Muscle layer of duodenum (tissue), 2 donors: ENCODE measurements at regions not wholly inside any gene's neighbourhood (a gene's known extent, or its start where the extent isn't known, plus 50 kb on each side); places are given as distances from the start of the nearest gene placed in this dataset.

ENCODE experiments used
- H3K27ac ChIP-seq: one replicate; pipeline ENCODE4 v1.7.0; 2013; ENCODE audit warnings: mild to moderate bottlenecking, low read length
- H3K27me3 ChIP-seq: one replicate; pipeline ENCODE4 v1.7.0; 2013; ENCODE audit warnings: low read depth, mild to moderate bottlenecking, control low read depth, low read length
- H3K36me3 ChIP-seq, 2 donors: one replicate each; pipeline ENCODE4 v1.7.0; 2013; ENCODE audit warnings: low read length in 2 of 2, control low read depth in 1 of 2, mild to moderate bottlenecking in 1 of 2; ENCODE audit not compliant: insufficient read depth in 2 of 2, control insufficient read depth in 1 of 2
- H3K4me1 ChIP-seq, 2 donors: one replicate each; pipeline ENCODE4 v1.7.0; 2013; ENCODE audit warnings: low read length in 2 of 2, mild to moderate bottlenecking in 2 of 2, control low read depth in 1 of 2, moderate library complexity in 1 of 2; ENCODE audit not compliant: insufficient read depth in 2 of 2, control insufficient read depth in 1 of 2
- H3K4me3 ChIP-seq, 2 donors: one replicate each; pipeline ENCODE4 v1.7.0; 2013; ENCODE audit warnings: low read length in 2 of 2, low read depth in 1 of 2, mild to moderate bottlenecking in 1 of 2
- H3K9me3 ChIP-seq, 2 donors: one replicate each; pipeline ENCODE4 v1.7.0; 2013; ENCODE audit warnings: low read length in 2 of 2, control low read depth in 1 of 2, mild to moderate bottlenecking in 1 of 2; ENCODE audit not compliant: control insufficient read depth in 1 of 2
- donor health status: healthy.

DNA sequence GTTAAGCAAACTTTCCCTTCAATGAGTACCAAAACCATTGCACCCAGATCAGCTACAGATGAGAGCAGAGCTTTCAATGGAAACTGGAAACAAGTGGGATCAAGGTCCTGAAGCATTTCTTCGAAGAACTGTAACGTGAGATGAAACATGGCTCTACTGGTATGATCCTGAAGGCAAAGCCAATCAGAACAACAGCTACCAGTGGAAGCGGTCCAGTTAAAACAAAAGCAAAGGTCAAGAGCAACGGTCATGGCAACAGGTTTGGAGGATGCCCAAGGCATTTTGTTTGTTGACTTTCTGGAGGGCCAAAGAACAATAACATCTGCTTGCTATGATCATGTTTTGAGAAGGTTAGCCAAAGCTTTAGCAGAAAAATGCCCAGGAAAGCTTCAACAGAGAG, 137.9 kb upstream of the CPSF6 start:
- no peaks in the 10 kb centered on the region for H3K36me3 ChIP-seq
- H3K9me3 ChIP-seq = no peaks in the 10 kb centered on the region
- H3K27me3 ChIP-seq = no peaks in the 10 kb centered on the region
- H3K4me1 ChIP-seq = no peaks in the 10 kb centered on the region
- H3K27ac ChIP-seq = no peak overlapping the region
- H3K4me3 ChIP-seq = no peak overlapping the region

DNA sequence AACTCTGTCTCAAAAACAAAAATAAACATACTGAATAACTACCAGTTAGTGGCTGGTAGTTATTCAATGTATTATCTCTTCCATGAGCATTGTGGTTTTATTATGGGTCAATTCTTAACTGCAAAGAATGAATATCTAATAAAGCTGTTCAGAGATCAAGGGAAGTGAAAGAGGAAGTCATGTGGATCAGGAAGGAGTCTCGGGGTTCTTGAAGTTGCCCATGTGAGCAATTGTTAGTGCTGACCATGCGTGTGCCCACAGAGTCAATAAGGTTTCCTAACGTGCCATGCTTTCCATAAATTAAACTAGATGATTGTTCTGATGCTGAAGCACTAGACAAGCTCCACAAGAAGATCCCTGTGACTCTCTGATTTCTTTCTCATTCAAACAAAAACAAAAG, 136.5 kb upstream of the CPSF6 start:
- H3K27me3 ChIP-seq = no peaks in the 10 kb centered on the region
- H3K4me1 ChIP-seq = peaks cover 0 to 2% of the 10 kb centered on the region in 2 donors
- no peak overlapping the region for H3K4me3 ChIP-seq
- H3K9me3 ChIP-seq = no peaks in the 10 kb centered on the region
- H3K36me3 ChIP-seq = no peaks in the 10 kb centered on the region
- no peak overlapping the region for H3K27ac ChIP-seq

DNA sequence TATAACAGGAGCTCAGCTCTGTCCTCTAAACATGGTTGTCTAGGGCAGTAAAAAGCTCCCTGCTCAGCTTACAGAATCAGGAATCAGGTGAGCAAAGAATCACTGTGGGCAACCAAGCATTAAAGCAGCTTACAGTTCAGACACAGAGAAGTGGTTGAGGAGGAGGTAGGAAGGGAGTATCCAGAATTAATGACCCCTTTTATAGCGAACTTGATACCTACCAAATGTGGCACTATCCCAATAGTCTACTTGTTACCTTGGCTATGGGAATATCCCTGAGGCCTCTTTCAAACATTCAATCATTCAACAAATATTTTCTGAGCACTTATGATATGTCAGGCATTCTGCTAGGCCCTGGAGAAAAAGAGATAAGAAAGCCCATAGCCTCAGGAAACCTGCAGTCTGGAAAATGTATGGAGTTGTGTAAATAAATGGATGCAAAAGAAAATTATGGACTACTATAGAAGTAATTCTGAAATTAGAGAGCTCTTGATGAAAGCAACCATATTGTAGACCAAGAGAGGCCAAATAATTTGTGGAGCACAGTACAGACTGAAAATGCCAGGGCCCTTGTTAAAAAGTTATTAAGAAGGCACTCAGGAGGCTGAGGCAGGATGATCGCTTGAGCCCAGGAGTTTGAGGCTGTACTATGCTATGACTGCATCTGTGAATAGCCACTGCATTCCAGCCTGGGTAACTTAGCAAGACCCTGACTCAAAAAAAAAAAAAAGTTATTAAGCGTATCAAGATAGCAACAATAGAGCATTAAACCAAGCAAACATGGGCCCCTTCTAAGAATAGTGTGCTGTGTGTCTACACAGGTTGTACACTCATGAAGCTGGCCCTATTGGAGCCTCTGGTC, 134.0 kb upstream of the CPSF6 start:
- H3K27ac ChIP-seq = no peak overlapping the region

DNA sequence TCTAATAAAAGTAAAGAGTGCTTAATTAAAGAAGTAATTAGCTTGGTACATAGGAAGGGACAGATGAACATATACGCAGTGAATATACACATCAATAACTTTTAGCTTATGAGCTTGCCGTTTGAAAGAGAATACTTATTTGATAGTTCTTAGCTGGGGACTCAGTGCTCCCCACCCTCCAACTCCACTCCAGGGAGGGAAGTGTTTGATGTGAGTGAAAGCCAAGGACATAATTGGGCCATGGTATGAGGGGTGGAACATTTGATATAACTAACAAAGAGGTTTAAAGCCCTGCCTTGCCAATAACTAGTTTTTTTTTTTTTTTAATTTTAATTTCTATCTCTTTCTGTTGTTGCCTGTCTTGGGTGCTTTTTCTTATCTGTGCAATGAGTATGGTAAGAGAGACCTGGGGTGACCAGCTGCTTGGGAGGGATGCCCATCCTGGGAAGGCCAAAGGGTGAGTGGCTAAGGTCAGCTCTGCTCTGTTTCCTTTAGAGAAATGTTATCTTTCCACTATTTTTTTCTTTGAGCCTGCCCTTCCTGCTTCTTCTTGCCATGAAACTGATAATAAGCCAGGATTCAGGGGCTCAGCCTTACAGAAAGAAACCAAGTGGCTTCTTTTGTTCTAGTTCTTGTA, 132.8 kb upstream of the CPSF6 start:
- Histone ChIP-seq H3K4me3 (no peak overlapping the region), H3K27me3 (no peaks in the 10 kb centered on the region), H3K36me3 (no peaks in the 10 kb centered on the region), H3K4me1 (peaks cover 0 to 7% of the 10 kb centered on the region in 2 donors), H3K9me3 (no peaks in the 10 kb centered on the region), H3K27ac (no peak overlapping the region)

More for the DNA sequence above, 134.0 kb upstream of the CPSF6 start:
- Histone ChIP-seq H3K9me3 (no peaks in the 10 kb centered on the region), H3K27me3 (no peaks in the 10 kb centered on the region), H3K4me1 (peaks cover 0 to 7% of the 10 kb centered on the region in 2 donors), H3K36me3 (no peaks in the 10 kb centered on the region), H3K4me3 (no peak overlapping the region)

DNA sequence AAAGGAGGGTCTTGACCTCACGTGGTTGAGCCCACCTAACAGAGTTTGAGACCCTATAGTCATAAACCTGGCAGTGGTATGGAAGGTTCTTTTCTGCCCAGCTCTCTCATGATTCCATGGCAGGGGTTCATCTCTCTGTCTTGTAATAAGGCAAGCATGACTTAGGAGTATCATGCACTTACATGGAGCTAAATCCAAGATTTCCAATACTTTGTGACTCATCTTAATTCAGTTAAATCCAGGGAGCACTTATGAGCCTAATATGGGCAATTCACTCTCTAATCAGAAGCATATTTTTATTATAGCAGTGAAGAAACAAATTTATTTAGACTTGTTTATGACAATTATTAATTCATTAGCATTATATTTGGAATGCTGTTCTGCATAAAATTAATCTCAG, 131.8 kb upstream of the CPSF6 start:
- H3K27ac ChIP-seq = no peak overlapping the region

DNA sequence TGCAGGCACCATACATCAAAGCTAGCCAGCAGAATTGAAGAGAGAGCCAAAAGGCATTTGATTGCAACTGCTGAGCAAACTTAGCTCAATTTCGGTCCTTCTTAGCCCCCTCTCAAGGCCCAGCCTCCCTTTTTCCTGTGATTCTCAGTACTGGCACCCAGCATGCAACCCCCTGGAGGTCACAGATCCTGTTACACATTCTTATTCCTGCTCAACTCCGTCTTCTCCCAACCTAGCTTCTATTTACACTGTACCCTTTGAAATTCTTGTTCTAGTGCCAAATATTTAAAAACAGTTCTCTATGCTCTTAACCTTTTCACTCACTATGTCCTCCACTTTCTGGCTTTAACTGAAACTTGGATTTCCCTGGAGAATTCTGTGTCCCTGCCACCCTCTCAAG, 131.3 kb upstream of the CPSF6 start:
- Histone ChIP-seq H3K4me1 (peaks cover 0 to 7% of the 10 kb centered on the region in 2 donors), H3K27ac (no peak overlapping the region), H3K4me3 (no peak overlapping the region), H3K9me3 (no peaks in the 10 kb centered on the region), H3K36me3 (no peaks in the 10 kb centered on the region), H3K27me3 (no peaks in the 10 kb centered on the region)

More for the DNA sequence above, 131.8 kb upstream of the CPSF6 start:
- H3K4me1 ChIP-seq = peaks cover 0 to 7% of the 10 kb centered on the region in 2 donors
- no peaks in the 10 kb centered on the region for H3K36me3 ChIP-seq
- H3K9me3 ChIP-seq = no peaks in the 10 kb centered on the region
- no peak overlapping the region for H3K4me3 ChIP-seq
- H3K27me3 ChIP-seq = no peaks in the 10 kb centered on the region

DNA sequence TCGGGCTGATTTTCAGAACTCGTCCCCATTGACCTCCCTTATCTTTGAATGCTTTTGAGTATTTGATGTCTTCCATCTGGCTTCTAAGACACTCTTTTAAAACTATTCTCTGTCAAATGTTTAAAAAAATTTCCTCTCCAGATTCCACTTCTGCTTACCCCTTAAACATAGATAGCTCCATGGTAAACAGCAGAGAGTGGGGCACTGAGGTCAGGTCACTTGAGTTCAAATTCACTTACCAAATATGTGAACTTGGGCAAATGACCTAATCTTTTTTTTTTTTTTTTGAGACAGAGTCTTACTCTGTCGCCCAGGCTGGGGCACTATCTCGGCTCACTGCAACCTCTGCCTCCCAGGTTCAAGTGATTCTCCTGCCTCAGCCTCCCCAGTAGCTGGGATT, 126.8 kb upstream of the CPSF6 start:
- Histone ChIP-seq H3K4me1 (peaks cover 0 to 7% of the 10 kb centered on the region in 2 donors), H3K36me3 (no peaks in the 10 kb centered on the region), H3K9me3 (no peaks in the 10 kb centered on the region), H3K4me3 (no peak overlapping the region), H3K27ac (no peak overlapping the region), H3K27me3 (no peaks in the 10 kb centered on the region)

DNA sequence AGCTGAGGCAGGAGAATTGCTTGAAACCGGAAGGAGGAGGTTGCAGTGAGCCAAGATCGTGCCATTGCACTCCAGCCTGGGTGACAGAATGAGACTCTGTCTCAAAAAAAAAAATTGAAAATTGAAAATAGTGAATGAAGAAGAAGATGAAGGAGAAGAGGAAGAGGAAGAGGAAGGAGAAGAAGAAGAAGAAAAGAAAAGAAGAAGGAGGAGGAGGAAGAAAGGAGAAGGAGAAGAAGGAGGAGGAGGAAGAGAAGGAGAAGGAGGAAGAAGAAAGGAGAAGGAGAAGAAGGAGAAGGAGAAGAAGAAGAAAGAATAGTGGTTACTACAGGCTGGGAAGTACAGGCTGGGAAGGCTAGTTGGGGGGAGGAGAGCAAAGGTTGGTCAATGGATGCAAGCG, 124.3 kb upstream of the CPSF6 start:
- Histone ChIP-seq H3K4me1 (no peaks in the 10 kb centered on the region), H3K36me3 (no peaks in the 10 kb centered on the region), H3K4me3 (no peak overlapping the region), H3K9me3 (no peaks in the 10 kb centered on the region), H3K27ac (no peak overlapping the region), H3K27me3 (no peaks in the 10 kb centered on the region)

DNA sequence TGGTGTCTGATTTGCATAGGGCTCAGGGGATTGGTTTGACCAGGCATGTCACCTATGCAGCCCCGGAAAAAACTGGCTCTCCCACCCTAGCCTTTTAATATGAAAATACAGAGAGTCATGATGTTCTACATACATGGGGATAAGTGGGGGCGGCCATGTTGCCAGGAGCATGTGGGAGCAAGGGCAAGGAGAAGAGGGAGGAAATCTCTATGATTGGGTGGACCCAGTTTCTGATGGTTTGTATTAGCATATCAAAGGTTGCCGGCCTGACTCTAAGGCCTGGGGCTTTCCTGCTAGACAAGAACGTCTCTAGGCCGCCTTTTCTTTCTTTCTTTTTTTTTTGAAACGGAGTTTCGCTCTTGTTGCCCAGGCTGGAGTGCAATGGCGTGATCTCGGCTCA, 123.4 kb upstream of the CPSF6 start:
- Histone ChIP-seq H3K9me3 (no peaks in the 10 kb centered on the region), H3K27ac (no peak overlapping the region), H3K4me3 (no peak overlapping the region), H3K4me1 (no peaks in the 10 kb centered on the region), H3K36me3 (no peaks in the 10 kb centered on the region), H3K27me3 (no peaks in the 10 kb centered on the region)

DNA sequence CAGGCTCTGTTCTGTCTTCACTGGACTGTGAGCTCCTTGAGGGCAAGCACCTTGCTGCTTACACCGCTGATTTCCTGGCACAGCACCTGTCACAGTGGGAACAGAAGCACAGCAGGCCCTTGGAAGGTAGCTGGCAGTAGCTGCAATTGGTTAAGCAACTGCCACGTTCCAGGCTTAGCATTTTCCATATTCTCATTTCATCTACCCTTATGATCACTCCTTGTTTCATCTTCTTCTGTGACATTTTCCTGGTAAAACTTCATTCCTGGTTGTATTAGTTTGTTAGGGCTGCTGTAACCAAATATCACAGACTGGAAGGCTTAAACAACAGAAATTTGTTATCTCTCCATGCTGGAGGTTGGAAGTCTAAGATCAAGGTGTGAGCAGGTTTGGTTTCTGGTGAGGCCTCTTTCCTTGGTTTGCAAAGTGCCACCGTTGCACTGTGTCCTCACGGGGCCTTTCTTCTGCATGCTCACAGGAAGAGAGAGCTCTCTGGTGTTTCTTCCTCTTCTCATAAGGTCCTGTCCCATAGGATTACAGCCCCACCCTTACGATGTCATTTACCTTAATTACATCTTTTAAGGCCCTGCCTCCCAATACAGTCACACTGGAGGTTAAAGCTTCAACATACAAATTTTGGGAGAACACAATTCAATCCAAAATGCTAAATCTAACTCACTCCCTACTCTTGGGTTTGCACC, 121.7 kb upstream of the CPSF6 start:
- no peaks in the 10 kb centered on the region for H3K36me3 ChIP-seq
- no peaks in the 10 kb centered on the region for H3K4me1 ChIP-seq
- H3K27ac ChIP-seq = no peak overlapping the region
- no peak overlapping the region for H3K4me3 ChIP-seq
- no peaks in the 10 kb centered on the region for H3K9me3 ChIP-seq
- no peaks in the 10 kb centered on the region for H3K27me3 ChIP-seq

DNA sequence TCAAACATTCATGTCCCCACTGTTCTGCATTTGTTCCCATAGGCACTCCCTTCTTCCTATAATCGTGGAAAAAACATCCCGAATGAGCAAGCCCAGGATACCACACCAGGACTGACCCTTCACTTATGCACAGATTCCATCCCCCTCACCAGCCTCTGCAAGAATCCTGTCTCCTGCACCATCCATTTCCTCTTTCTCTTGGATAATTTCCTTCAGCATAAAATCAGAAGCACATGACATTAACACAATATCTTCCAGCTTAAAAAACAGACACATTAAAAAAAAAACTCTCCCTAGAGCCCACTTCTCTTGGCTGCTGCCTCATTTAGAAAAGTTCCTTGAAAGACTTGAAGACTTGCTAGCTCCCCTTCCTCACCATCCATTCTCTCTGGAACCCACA, 120.9 kb upstream of the CPSF6 start:
- Histone ChIP-seq H3K4me1 (no peaks in the 10 kb centered on the region), H3K27ac (no peak overlapping the region), H3K9me3 (no peaks in the 10 kb centered on the region)

More for the DNA sequence above, 120.9 kb upstream of the CPSF6 start:
- no peaks in the 10 kb centered on the region for H3K27me3 ChIP-seq
- H3K36me3 ChIP-seq = no peaks in the 10 kb centered on the region
- H3K4me3 ChIP-seq = no peak overlapping the region
